Loucy (cell line): ENCODE measurements at regions not wholly inside any gene's neighbourhood (a gene's known extent, or its start where the extent isn't known, plus 50 kb on each side); places are given as distances from the start of the nearest gene placed in this dataset.

Experiments used
- H2AFZ ChIP-seq: fragments of 200-600 bp; sonication (generic); 2 replicates; pipeline ENCODE4 v1.6.0; 2016; ENCODE audit warnings: antibody characterized with exemption, mild to moderate bottlenecking, low read length, moderate library complexity
- H3F3A ChIP-seq: fragments of 200-600 bp; 2 replicates; pipeline ENCODE4 v1.6.0; 2016; ENCODE audit warnings: antibody characterized with exemption, low read depth, mild to moderate bottlenecking
- H3K27me3 ChIP-seq: fragments of 200-600 bp; sonication (generic); 2 replicates; pipeline ENCODE4 v1.6.1; 2014; ENCODE audit warnings: low read length, mild to moderate bottlenecking; ENCODE audit not compliant: insufficient read depth, poor library complexity, severe bottlenecking
- H3K36me3 ChIP-seq: fragments of 200-600 bp; sonication (generic); 2 replicates; pipeline ENCODE4 v1.6.1; 2016; ENCODE audit warnings: low read length; ENCODE audit not compliant: insufficient read depth
- H3K4me1 ChIP-seq: fragments of 200-600 bp; sonication (generic); 2 replicates; pipeline ENCODE4 v1.5.1; 2014; ENCODE audit warnings: low read length, mild to moderate bottlenecking; ENCODE audit not compliant: insufficient read depth, poor library complexity, severe bottlenecking
- H3K4me2 ChIP-seq: fragments of 200-600 bp; sonication (generic); 2 replicates; pipeline ENCODE4 v1.6.0; 2014; ENCODE audit warnings: antibody characterized with exemption, low read length, low read depth, mild to moderate bottlenecking; ENCODE audit not compliant: poor library complexity, severe bottlenecking
- H3K4me3 ChIP-seq: fragments of 200-600 bp; sonication (generic); 2 replicates; pipeline ENCODE4 v1.5.1; 2014; ENCODE audit warnings: low read length, mild to moderate bottlenecking, mixed read lengths; ENCODE audit not compliant: poor library complexity, severe bottlenecking
- H3K79me2 ChIP-seq: fragments of 200-600 bp; sonication (generic); 2 replicates; pipeline ENCODE4 v1.6.1; 2014; ENCODE audit warnings: low read length; ENCODE audit not compliant: insufficient read depth
- H3K9ac ChIP-seq: fragments of 200-600 bp; sonication (generic); 2 replicates; pipeline ENCODE4 v1.6.0; 2014; ENCODE audit warnings: mild to moderate bottlenecking, low read depth, low read length, moderate library complexity; ENCODE audit not compliant: poor library complexity, severe bottlenecking
- H3K9me2 ChIP-seq: fragments of 200-600 bp; sonication (generic); replicated peaks from 2 replicates; pipeline ENCODE4 v1.6.1; 2016; ENCODE audit warnings: low read depth, low read length, mixed read lengths
- H3K9me3 ChIP-seq: fragments of 200-600 bp; sonication (generic); 2 replicates; pipeline ENCODE4 v1.6.1; 2014; ENCODE audit warnings: mild to moderate bottlenecking, antibody characterized with exemption, low read length, low read depth; ENCODE audit not compliant: insufficient read depth
- H4K20me1 ChIP-seq: fragments of 200-600 bp; sonication (generic); 2 replicates; pipeline ENCODE4 v1.6.0; 2014; ENCODE audit warnings: antibody characterized with exemption, low read length, mild to moderate bottlenecking; ENCODE audit not compliant: insufficient read depth, poor library complexity, severe bottlenecking
- EZH2phosphoT487 ChIP-seq: fragments of 200-600 bp; IDR thresholded peaks from 2 replicates; pipeline ENCODE4 v1.6.1; 2018; ENCODE audit warnings: antibody characterized with exemption, mild to moderate bottlenecking, moderate library complexity, borderline replicate concordance
- TF ChIP-seq, protein P1 (sequence below): fragments of 200-600 bp; sonication (generic); conservative IDR thresholded peaks from 2 replicates; pipeline ENCODE4 v1.5.1; 2014; ENCODE audit warnings: mild to moderate bottlenecking, antibody characterized with exemption, low read length

DNA sequence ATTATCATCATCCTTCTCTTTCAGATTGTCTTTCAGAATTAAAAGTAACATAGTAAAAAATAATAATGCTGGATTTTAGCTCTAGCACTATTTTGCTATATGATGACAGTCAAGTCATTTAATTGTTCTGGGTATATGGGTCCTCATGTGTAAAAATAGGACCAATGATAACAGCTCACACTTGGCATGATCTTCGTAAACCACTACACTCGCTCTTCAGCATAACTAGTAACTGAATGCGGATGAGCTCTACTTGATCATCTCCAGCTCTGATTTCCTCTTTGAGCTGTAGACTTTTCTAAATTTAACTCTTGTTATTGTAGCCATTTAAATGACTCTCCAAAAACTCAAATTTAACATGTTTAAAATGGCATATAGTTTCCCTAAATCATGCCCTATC, 831.8 kb upstream of the HS3ST1 start:
- Histone ChIP-seq H3K36me3 (no peaks in the 10 kb centered on the region), H3K4me1 (no peaks in the 10 kb centered on the region), H3K4me3 (no peak overlapping the region), H3K4me2 (no peak overlapping the region), H4K20me1 (no peaks in the 10 kb centered on the region), H3K9me2 (0 out of 2 replicates have a peak, but pooled peaks cover 3% of the 10 kb centered on the region), H3K9me3 (no peaks in the 10 kb centered on the region), H3F3A (no peaks in the 10 kb centered on the region), H3K27me3 (no peaks in the 10 kb centered on the region), H3K79me2 (no peaks in the 10 kb centered on the region), H3K9ac (no peak overlapping the region), H2AFZ (no peak overlapping the region)
- TF ChIP-seq, protein P1, sequence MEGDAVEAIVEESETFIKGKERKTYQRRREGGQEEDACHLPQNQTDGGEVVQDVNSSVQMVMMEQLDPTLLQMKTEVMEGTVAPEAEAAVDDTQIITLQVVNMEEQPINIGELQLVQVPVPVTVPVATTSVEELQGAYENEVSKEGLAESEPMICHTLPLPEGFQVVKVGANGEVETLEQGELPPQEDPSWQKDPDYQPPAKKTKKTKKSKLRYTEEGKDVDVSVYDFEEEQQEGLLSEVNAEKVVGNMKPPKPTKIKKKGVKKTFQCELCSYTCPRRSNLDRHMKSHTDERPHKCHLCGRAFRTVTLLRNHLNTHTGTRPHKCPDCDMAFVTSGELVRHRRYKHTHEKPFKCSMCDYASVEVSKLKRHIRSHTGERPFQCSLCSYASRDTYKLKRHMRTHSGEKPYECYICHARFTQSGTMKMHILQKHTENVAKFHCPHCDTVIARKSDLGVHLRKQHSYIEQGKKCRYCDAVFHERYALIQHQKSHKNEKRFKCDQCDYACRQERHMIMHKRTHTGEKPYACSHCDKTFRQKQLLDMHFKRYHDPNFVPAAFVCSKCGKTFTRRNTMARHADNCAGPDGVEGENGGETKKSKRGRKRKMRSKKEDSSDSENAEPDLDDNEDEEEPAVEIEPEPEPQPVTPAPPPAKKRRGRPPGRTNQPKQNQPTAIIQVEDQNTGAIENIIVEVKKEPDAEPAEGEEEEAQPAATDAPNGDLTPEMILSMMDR = no peak
- no peak for TF ChIP-seq EZH2phosphoT487

DNA sequence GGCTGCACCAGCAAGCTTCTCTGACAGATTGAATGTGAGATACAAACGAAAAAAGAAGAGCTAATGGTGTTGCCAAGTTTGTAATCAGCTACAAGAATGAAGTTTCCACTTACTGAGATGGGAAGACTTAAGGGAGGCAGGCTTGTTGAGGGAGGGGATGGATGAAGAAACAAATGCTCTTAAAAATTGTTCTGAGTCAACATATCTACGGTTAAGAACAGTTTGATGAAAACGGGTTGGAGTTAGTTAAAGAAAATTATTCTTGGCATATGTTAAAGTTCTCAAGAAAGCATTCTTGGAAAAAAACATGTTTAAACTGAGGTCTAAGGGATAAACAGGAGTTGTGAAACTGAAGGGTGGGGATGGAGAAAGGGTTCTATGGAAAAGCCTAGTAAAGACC, 816.3 kb upstream of the HS3ST1 start:
- no peaks in the 10 kb centered on the region for H3K4me1 ChIP-seq

DNA sequence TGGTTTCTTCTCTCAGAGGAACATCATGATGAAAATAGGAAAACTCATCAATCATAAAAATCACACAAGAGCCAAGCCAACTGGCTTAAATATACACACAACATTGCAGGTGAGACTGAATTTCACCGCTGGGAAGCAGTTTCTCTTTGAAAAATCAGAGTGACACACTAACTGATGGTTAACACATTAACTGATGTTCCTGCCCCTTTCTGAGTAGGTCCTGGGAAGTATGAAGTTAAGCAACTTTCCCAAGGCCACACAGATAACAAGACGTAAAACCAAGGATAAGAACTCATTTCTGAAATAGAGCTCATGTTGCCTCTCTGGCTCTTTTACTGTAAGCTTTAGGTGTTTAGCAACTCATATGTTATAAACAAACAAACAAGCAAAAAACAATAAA, 813.7 kb upstream of the HS3ST1 start:
- H3K4me3 ChIP-seq = no peak overlapping the region
- H3K9me2 ChIP-seq = no peaks in the 10 kb centered on the region

More for the DNA sequence above, 816.3 kb upstream of the HS3ST1 start:
- Histone ChIP-seq H2AFZ (no peak overlapping the region), H3K36me3 (no peaks in the 10 kb centered on the region), H3K9me2 (no peaks in the 10 kb centered on the region), H3K79me2 (no peaks in the 10 kb centered on the region), H4K20me1 (no peaks in the 10 kb centered on the region), H3K27me3 (no peaks in the 10 kb centered on the region), H3F3A (no peaks in the 10 kb centered on the region), H3K9ac (no peak overlapping the region), H3K9me3 (no peaks in the 10 kb centered on the region), H3K4me3 (no peak overlapping the region), H3K4me2 (no peak overlapping the region)
- no peak for TF ChIP-seq EZH2phosphoT487
- TF ChIP-seq, protein P1 = no peak

More for the DNA sequence above, 813.7 kb upstream of the HS3ST1 start:
- Histone ChIP-seq H4K20me1 (no peaks in the 10 kb centered on the region), H3K4me2 (no peak overlapping the region), H3F3A (no peaks in the 10 kb centered on the region), H3K9me3 (no peaks in the 10 kb centered on the region), H2AFZ (no peak overlapping the region), H3K9ac (no peak overlapping the region), H3K36me3 (no peaks in the 10 kb centered on the region), H3K79me2 (no peaks in the 10 kb centered on the region), H3K4me1 (no peaks in the 10 kb centered on the region), H3K27me3 (no peaks in the 10 kb centered on the region)
- TF ChIP-seq, protein P1 = no peak
- TF ChIP-seq EZH2phosphoT487 = no peak
